ENCODE measurements at regions not wholly inside any gene's neighbourhood (a gene's known extent, or its start where the extent isn't known, plus 50 kb on each side); places are given as distances from the start of the nearest gene placed in this dataset.

DNA sequence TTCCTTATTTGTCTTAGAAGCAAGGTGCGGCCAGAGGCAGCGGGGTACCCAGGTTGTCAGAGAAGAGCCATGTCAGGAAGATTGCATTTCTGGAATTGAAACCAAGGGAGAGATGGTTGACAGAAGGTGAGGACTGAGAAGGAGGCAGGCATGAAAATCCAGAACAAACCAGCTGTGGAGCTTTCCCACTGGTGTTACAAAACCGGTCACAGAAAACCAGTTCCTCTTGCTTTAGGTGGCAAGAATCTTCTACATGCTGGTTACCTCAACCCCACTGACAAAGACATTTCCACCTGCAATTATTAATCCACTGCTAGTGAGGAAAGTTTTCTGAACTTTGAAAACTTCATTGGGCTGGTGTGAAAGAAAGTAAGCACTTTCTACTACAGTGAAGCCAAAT, 64.0 kb upstream of the MED4 start:
- TF ChIP-seq, protein P1, sequence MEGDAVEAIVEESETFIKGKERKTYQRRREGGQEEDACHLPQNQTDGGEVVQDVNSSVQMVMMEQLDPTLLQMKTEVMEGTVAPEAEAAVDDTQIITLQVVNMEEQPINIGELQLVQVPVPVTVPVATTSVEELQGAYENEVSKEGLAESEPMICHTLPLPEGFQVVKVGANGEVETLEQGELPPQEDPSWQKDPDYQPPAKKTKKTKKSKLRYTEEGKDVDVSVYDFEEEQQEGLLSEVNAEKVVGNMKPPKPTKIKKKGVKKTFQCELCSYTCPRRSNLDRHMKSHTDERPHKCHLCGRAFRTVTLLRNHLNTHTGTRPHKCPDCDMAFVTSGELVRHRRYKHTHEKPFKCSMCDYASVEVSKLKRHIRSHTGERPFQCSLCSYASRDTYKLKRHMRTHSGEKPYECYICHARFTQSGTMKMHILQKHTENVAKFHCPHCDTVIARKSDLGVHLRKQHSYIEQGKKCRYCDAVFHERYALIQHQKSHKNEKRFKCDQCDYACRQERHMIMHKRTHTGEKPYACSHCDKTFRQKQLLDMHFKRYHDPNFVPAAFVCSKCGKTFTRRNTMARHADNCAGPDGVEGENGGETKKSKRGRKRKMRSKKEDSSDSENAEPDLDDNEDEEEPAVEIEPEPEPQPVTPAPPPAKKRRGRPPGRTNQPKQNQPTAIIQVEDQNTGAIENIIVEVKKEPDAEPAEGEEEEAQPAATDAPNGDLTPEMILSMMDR (IDR thresholded peaks at IDR 0.05): no peak
- no peak for TF ChIP-seq POLR2A (IDR thresholded peaks at IDR 0.05)
